ENCODE measurements at regions not wholly inside any gene's neighbourhood (a gene's known extent, or its start where the extent isn't known, plus 50 kb on each side); places are given as distances from the start of the nearest gene placed in this dataset.

GRCh38 chr16:54724346-54724925 is 206.2 kb upstream of the IRX5 start:
- H3K36me3 ChIP-seq (ENCODE audit: control insufficient read depth, low read depth, low read length): no peaks in the 10 kb centered on the region
- H3K4me1 ChIP-seq (ENCODE audit: control insufficient read depth, low read depth, low read length): no peaks in the 10 kb centered on the region
- no peak overlapping the region for H3K4me3 ChIP-seq (ENCODE audit: low read length)
- no peak overlapping the region for H3K9ac ChIP-seq (ENCODE audit: low read length)
- H3K27ac ChIP-seq (ENCODE audit: low read length): no peak overlapping the region
- no peaks in the 10 kb centered on the region for H3K9me3 ChIP-seq (ENCODE audit: control insufficient read depth, low read depth, low read length)
- H3K27me3 ChIP-seq (ENCODE audit: control insufficient read depth, insufficient read depth, low read length): no peaks in the 10 kb centered on the region

- no peaks in the 10 kb centered on the region for H3K36me3 ChIP-seq (ENCODE audit: control insufficient read depth, low read depth, low read length)
- H3K4me3 ChIP-seq (ENCODE audit: low read length): no peak overlapping the region
- no peak overlapping the region for H3K27ac ChIP-seq (ENCODE audit: low read length)
- no peaks in the 10 kb centered on the region for H3K4me1 ChIP-seq (ENCODE audit: control insufficient read depth, low read depth, low read length)
- no peaks in the 10 kb centered on the region for H3K9me3 ChIP-seq (ENCODE audit: control insufficient read depth, low read depth, low read length)
- H3K9ac ChIP-seq (ENCODE audit: low read length): no peak overlapping the region
- H3K27me3 ChIP-seq (ENCODE audit: control insufficient read depth, insufficient read depth, low read length): no peaks in the 10 kb centered on the region
Observed at GRCh38 chr16:54722210-54722676, 208.4 kb upstream of the IRX5 start.

- no peaks in the 10 kb centered on the region for H3K27me3 ChIP-seq (ENCODE audit: control insufficient read depth, insufficient read depth, low read length)
- H3K9me3 ChIP-seq (ENCODE audit: control insufficient read depth, low read depth, low read length): no peaks in the 10 kb centered on the region
- no peak overlapping the region for H3K4me3 ChIP-seq (ENCODE audit: low read length)
- no peaks in the 10 kb centered on the region for H3K4me1 ChIP-seq (ENCODE audit: control insufficient read depth, low read depth, low read length)
- no peak overlapping the region for H3K27ac ChIP-seq (ENCODE audit: low read length)
- H3K9ac ChIP-seq (ENCODE audit: low read length): no peak overlapping the region
- H3K36me3 ChIP-seq (ENCODE audit: control insufficient read depth, low read depth, low read length): no peaks in the 10 kb centered on the region
Observed at GRCh38 chr16:54720259-54720658, 210.4 kb upstream of the IRX5 start.

- H3K4me1 ChIP-seq (ENCODE audit: control insufficient read depth, low read depth, low read length): no peaks in the 10 kb centered on the region
- H3K27me3 ChIP-seq (ENCODE audit: control insufficient read depth, insufficient read depth, low read length): no peaks in the 10 kb centered on the region
- H3K4me3 ChIP-seq (ENCODE audit: low read length): no peak overlapping the region
- H3K36me3 ChIP-seq (ENCODE audit: control insufficient read depth, low read depth, low read length): no peaks in the 10 kb centered on the region
- no peak overlapping the region for H3K9ac ChIP-seq (ENCODE audit: low read length)
- no peak overlapping the region for H3K27ac ChIP-seq (ENCODE audit: low read length)
- no peaks in the 10 kb centered on the region for H3K9me3 ChIP-seq (ENCODE audit: control insufficient read depth, low read depth, low read length)
Observed at GRCh38 chr16:54719624-54720023, 211.0 kb upstream of the IRX5 start.

GRCh38 chr16:54718376-54718775 is 212.3 kb upstream of the IRX5 start:
- Histone ChIP-seq H3K9me3 (ENCODE audit: control insufficient read depth, low read depth, low read length) (no peaks in the 10 kb centered on the region), H3K36me3 (ENCODE audit: control insufficient read depth, low read depth, low read length) (no peaks in the 10 kb centered on the region), H3K27me3 (ENCODE audit: control insufficient read depth, insufficient read depth, low read length) (no peaks in the 10 kb centered on the region)

GRCh38 chr16:54715011-54715410 is 215.7 kb upstream of the IRX5 start:
- Histone ChIP-seq H3K36me3 (ENCODE audit: control insufficient read depth, low read depth, low read length) (no peaks in the 10 kb centered on the region), H3K4me3 (ENCODE audit: low read length) (no peak overlapping the region), H3K27ac (ENCODE audit: low read length) (no peak overlapping the region), H3K27me3 (ENCODE audit: control insufficient read depth, insufficient read depth, low read length) (no peaks in the 10 kb centered on the region), H3K9ac (ENCODE audit: low read length) (no peak overlapping the region), H3K4me1 (ENCODE audit: control insufficient read depth, low read depth, low read length) (no peaks in the 10 kb centered on the region), H3K9me3 (ENCODE audit: control insufficient read depth, low read depth, low read length) (no peaks in the 10 kb centered on the region)

More at GRCh38 chr16:54718376-54718775, 212.3 kb upstream of the IRX5 start:
- Histone ChIP-seq H3K4me3 (ENCODE audit: low read length) (no peak overlapping the region), H3K4me1 (ENCODE audit: control insufficient read depth, low read depth, low read length) (no peaks in the 10 kb centered on the region), H3K27ac (ENCODE audit: low read length) (no peak overlapping the region), H3K9ac (ENCODE audit: low read length) (no peak overlapping the region)

- H3K9me3 ChIP-seq (ENCODE audit: control insufficient read depth, low read depth, low read length): no peaks in the 10 kb centered on the region
- no peak overlapping the region for H3K4me3 ChIP-seq (ENCODE audit: low read length)
- no peaks in the 10 kb centered on the region for H3K4me1 ChIP-seq (ENCODE audit: control insufficient read depth, low read depth, low read length)
- H3K9ac ChIP-seq (ENCODE audit: low read length): no peak overlapping the region
- no peak overlapping the region for H3K27ac ChIP-seq (ENCODE audit: low read length)
- H3K36me3 ChIP-seq (ENCODE audit: control insufficient read depth, low read depth, low read length): no peaks in the 10 kb centered on the region
- H3K27me3 ChIP-seq (ENCODE audit: control insufficient read depth, insufficient read depth, low read length): no peaks in the 10 kb centered on the region
Observed at GRCh38 chr16:54712866-54713265, 217.8 kb upstream of the IRX5 start.

- Histone ChIP-seq H3K9ac (ENCODE audit: low read length) (no peak overlapping the region), H3K36me3 (ENCODE audit: control insufficient read depth, low read depth, low read length) (no peaks in the 10 kb centered on the region), H3K9me3 (ENCODE audit: control insufficient read depth, low read depth, low read length) (no peaks in the 10 kb centered on the region), H3K27me3 (ENCODE audit: control insufficient read depth, insufficient read depth, low read length) (no peaks in the 10 kb centered on the region), H3K4me3 (ENCODE audit: low read length) (no peak overlapping the region), H3K4me1 (ENCODE audit: control insufficient read depth, low read depth, low read length) (no peaks in the 10 kb centered on the region), H3K27ac (ENCODE audit: low read length) (no peak overlapping the region)
Observed at GRCh38 chr16:54707813-54708212, 222.9 kb upstream of the IRX5 start.

GRCh38 chr16:54706406-54706805 is 224.3 kb upstream of the IRX5 start:
- Histone ChIP-seq H3K27me3 (ENCODE audit: control insufficient read depth, insufficient read depth, low read length) (no peaks in the 10 kb centered on the region), H3K4me1 (ENCODE audit: control insufficient read depth, low read depth, low read length) (no peaks in the 10 kb centered on the region), H3K4me3 (ENCODE audit: low read length) (no peak overlapping the region)

GRCh38 chr16:54703339-54703738 is 227.3 kb upstream of the IRX5 start:
- Histone ChIP-seq H3K9me3 (ENCODE audit: control insufficient read depth, low read depth, low read length) (no peaks in the 10 kb centered on the region), H3K27ac (ENCODE audit: low read length) (no peak overlapping the region), H3K36me3 (ENCODE audit: control insufficient read depth, low read depth, low read length) (no peaks in the 10 kb centered on the region), H3K4me1 (ENCODE audit: control insufficient read depth, low read depth, low read length) (no peaks in the 10 kb centered on the region), H3K4me3 (ENCODE audit: low read length) (no peak overlapping the region), H3K27me3 (ENCODE audit: control insufficient read depth, insufficient read depth, low read length) (no peaks in the 10 kb centered on the region), H3K9ac (ENCODE audit: low read length) (no peak overlapping the region)

More at GRCh38 chr16:54706406-54706805, 224.3 kb upstream of the IRX5 start:
- no peak overlapping the region for H3K27ac ChIP-seq (ENCODE audit: low read length)
- H3K36me3 ChIP-seq (ENCODE audit: control insufficient read depth, low read depth, low read length): no peaks in the 10 kb centered on the region
- no peaks in the 10 kb centered on the region for H3K9me3 ChIP-seq (ENCODE audit: control insufficient read depth, low read depth, low read length)
- no peak overlapping the region for H3K9ac ChIP-seq (ENCODE audit: low read length)

GRCh38 chr16:54699656-54700055 is 231.0 kb upstream of the IRX5 start:
- Histone ChIP-seq H3K4me1 (ENCODE audit: control insufficient read depth, low read depth, low read length) (no peaks in the 10 kb centered on the region), H3K36me3 (ENCODE audit: control insufficient read depth, low read depth, low read length) (no peaks in the 10 kb centered on the region), H3K4me3 (ENCODE audit: low read length) (no peak overlapping the region), H3K9ac (ENCODE audit: low read length) (no peak overlapping the region), H3K9me3 (ENCODE audit: control insufficient read depth, low read depth, low read length) (no peaks in the 10 kb centered on the region), H3K27me3 (ENCODE audit: control insufficient read depth, insufficient read depth, low read length) (no peaks in the 10 kb centered on the region), H3K27ac (ENCODE audit: low read length) (no peak overlapping the region)

GRCh38 chr16:54697677-54698076 is 233.0 kb upstream of the IRX5 start:
- no peaks in the 10 kb centered on the region for H3K9me3 ChIP-seq (ENCODE audit: control insufficient read depth, low read depth, low read length)
- H3K9ac ChIP-seq (ENCODE audit: low read length): no peak overlapping the region
- H3K36me3 ChIP-seq (ENCODE audit: control insufficient read depth, low read depth, low read length): no peaks in the 10 kb centered on the region
- H3K27ac ChIP-seq (ENCODE audit: low read length): no peak overlapping the region
- H3K4me3 ChIP-seq (ENCODE audit: low read length): no peak overlapping the region
- no peaks in the 10 kb centered on the region for H3K27me3 ChIP-seq (ENCODE audit: control insufficient read depth, insufficient read depth, low read length)
- H3K4me1 ChIP-seq (ENCODE audit: control insufficient read depth, low read depth, low read length): no peaks in the 10 kb centered on the region

Data from iPS-18a (cell line).